ENCODE measurements at regions not wholly inside any gene's neighbourhood (a gene's known extent, or its start where the extent isn't known, plus 50 kb on each side); places are given as distances from the start of the nearest gene placed in this dataset.
"Not testable (repeated sequence)": the region's sequence is repeated elsewhere in the genome, so short reads cannot be mapped to it uniquely, and the experiment has no call there.

- ATAC-seq: no peak
Observed at GRCh38 chr5:82748688-82749460, 328.3 kb downstream of the TMEM167A start.

GRCh38 chr5:82747986-82748385 lies 329.2 kb downstream of the TMEM167A start:
- no peak for ATAC-seq

GRCh38 chr5:82745016-82745415 lies 332.2 kb downstream of the TMEM167A start:
- no peak for ATAC-seq

- no peak for ATAC-seq
Observed at GRCh38 chr5:82738681-82739269, 338.4 kb downstream of the TMEM167A start.

- ATAC-seq: no peak
Observed at GRCh38 chr5:82735160-82735789, 341.9 kb downstream of the TMEM167A start.

- no peak for ATAC-seq
Observed at GRCh38 chr5:82734347-82734746, 342.8 kb downstream of the TMEM167A start.

GRCh38 chr5:82730913-82731312 lies 346.3 kb downstream of the TMEM167A start:
- ATAC-seq: no peak

- no peak for ATAC-seq
Observed at GRCh38 chr5:82728926-82729702, 348.1 kb downstream of the TMEM167A start.

- ATAC-seq: no peak
Observed at GRCh38 chr5:82723168-82723567, 354.0 kb downstream of the TMEM167A start.

GRCh38 chr5:82721087-82721410 lies 356.1 kb downstream of the TMEM167A start:
- ATAC-seq: no peak

GRCh38 chr5:82720213-82721086 lies 356.7 kb downstream of the TMEM167A start:
- no peak for ATAC-seq

GRCh38 chr5:82719368-82719767 lies 357.8 kb downstream of the TMEM167A start:
- ATAC-seq: no peak

- no peak for ATAC-seq
Observed at GRCh38 chr5:82717738-82718137, 359.5 kb downstream of the TMEM167A start.

- ATAC-seq: not testable (repeated sequence)
Observed at GRCh38 chr5:82714732-82715131, 362.5 kb downstream of the TMEM167A start.

- ATAC-seq: no peak
Observed at GRCh38 chr5:82713811-82714210, 363.4 kb downstream of the TMEM167A start.

GRCh38 chr5:82707741-82708140 lies 369.5 kb downstream of the TMEM167A start:
- no peak for ATAC-seq

- no peak for ATAC-seq
Observed at GRCh38 chr5:82704381-82704780, 372.8 kb downstream of the TMEM167A start.

GRCh38 chr5:82702046-82702445 lies 375.1 kb downstream of the TMEM167A start:
- no peak for ATAC-seq

GRCh38 chr5:82699737-82700136 lies 377.5 kb downstream of the TMEM167A start:
- no peak for ATAC-seq

GRCh38 chr5:82698026-82698425 lies 379.2 kb downstream of the TMEM167A start:
- no peak for ATAC-seq

- ATAC-seq: no peak
Observed at GRCh38 chr5:82694711-82695285, 382.4 kb downstream of the TMEM167A start.

- no peak for ATAC-seq
Observed at GRCh38 chr5:82692826-82693225, 384.4 kb downstream of the TMEM167A start.

Measured in activated CD4-positive, CD25-positive, alpha-beta regulatory T cell treated with anti-CD3 and anti-CD28 coated beads, Interleukin-2, amount 50 U/mL, for 24 hours (primary cell).